SK-N-SH (cell line): ENCODE measurements at regions not wholly inside any gene's neighbourhood (a gene's known extent, or its start where the extent isn't known, plus 50 kb on each side); places are given as distances from the start of the nearest gene placed in this dataset.
"Not testable (repeated sequence)": the region's sequence is repeated elsewhere in the genome, so short reads cannot be mapped to it uniquely, and the experiment has no call there.

Experiments used
- CTCF ChIA-PET: fragments of 300-600, 350-600 bp; formaldehyde crosslinking; extraction: SDS; loops from one replicate; lab custom pipeline; 2021; lab: Yijun Ruan, JAX
- POLR2A ChIA-PET: fragments of 350-600 bp; sonication (Branson Sonifier 250); formaldehyde crosslinking; extraction: SDS; loops from one replicate; lab custom pipeline; 2020; ENCODE audit warnings: antibody characterized with exemption, inconsistent platforms; lab: Yijun Ruan, JAX
- DNase-seq: peaks from one replicate; pipeline ENCODE4 v3.0.0; 2012
- H2AFZ ChIP-seq: fragments of 200-600 bp; sonication (generic); 2 replicates; pipeline ENCODE4 v1.8.1; 2016; ENCODE audit warnings: antibody characterized with exemption, mild to moderate bottlenecking, low read depth
- H3F3A ChIP-seq: fragments of 200-600 bp; sonication (generic); replicated peaks from 2 replicates; pipeline ENCODE3; 2016; ENCODE audit warnings: antibody characterized with exemption, mild to moderate bottlenecking; ENCODE audit not compliant: insufficient read depth
- H3K27ac ChIP-seq, 2 experiments: fragments of 200-500 bp in 1 of 2; fragments of 200-600 bp in 1 of 2; sonication (Bioruptor generic) in 1 of 2; sonication (generic), shearing (Covaris generic) in 1 of 2; 2 replicates each; pipeline versions ENCODE4 v1.5.1 to v1.6.1; 2014 to 2016; ENCODE audit warnings: low read depth in 2 of 2, inconsistent platforms in 1 of 2, low read length in 1 of 2, mild to moderate bottlenecking in 1 of 2, mixed read lengths in 1 of 2
- H3K27me3 ChIP-seq: fragments of 200-600 bp; sonication (generic), shearing (Covaris generic); 2 replicates; pipeline ENCODE4 v1.6.1; 2016; ENCODE audit warnings: mixed run types; ENCODE audit not compliant: insufficient read depth
- H3K36me3 ChIP-seq, 2 experiments: fragments of 200-500 bp in 1 of 2; fragments of 200-600 bp in 1 of 2; sonication (Bioruptor generic) in 1 of 2; sonication (generic) in 1 of 2; replicated peaks in 1 of 2; 2 replicates each; pipeline versions ENCODE3 to v1.5.1; 2014 to 2016; ENCODE audit warnings: low read length in 1 of 2, mild to moderate bottlenecking in 1 of 2; ENCODE audit not compliant: insufficient read depth in 2 of 2, control insufficient read depth in 1 of 2
- H3K4me1 ChIP-seq, 2 experiments: fragments of 200-500 bp in 1 of 2; fragments of 200-600 bp in 1 of 2; sonication (Bioruptor generic) in 1 of 2; sonication (generic), shearing (Covaris generic) in 1 of 2; 2 replicates each; pipeline versions ENCODE4 v1.5.1 to v1.6.1; 2014 to 2016; ENCODE audit warnings: low read depth in 1 of 2, low read length in 1 of 2, mixed run types in 1 of 2; ENCODE audit not compliant: insufficient read depth in 2 of 2, control insufficient read depth in 1 of 2
- H3K4me2 ChIP-seq: fragments of 200-600 bp; sonication (generic), shearing (Covaris generic); 2 replicates; pipeline ENCODE4 v1.6.1; 2017; ENCODE audit warnings: mixed run types
- H3K4me3 ChIP-seq, 2 experiments: fragments of 200-500 bp in 1 of 2; fragments of 200-600 bp in 1 of 2; sonication (Bioruptor generic) in 1 of 2; sonication (generic), shearing (Covaris generic) in 1 of 2; 2 replicates each; pipeline versions ENCODE4 v1.5.1 to v1.8.1; 2014 to 2016; ENCODE audit warnings: low read depth in 2 of 2, inconsistent platforms in 1 of 2, low read length in 1 of 2, mild to moderate bottlenecking in 1 of 2, mixed read lengths in 1 of 2, moderate library complexity in 1 of 2
- H3K79me2 ChIP-seq: fragments of 200-600 bp; sonication (generic); 2 replicates; pipeline ENCODE4 v1.8.1; 2017; ENCODE audit warnings: mild to moderate bottlenecking; ENCODE audit not compliant: insufficient read depth
- H3K9ac ChIP-seq: fragments of 200-600 bp; sonication (generic); 2 replicates; pipeline ENCODE4 v1.6.1; 2017; ENCODE audit warnings: mixed run types
- H3K9me2 ChIP-seq: fragments of 200-600 bp; sonication (generic); 2 replicates; pipeline ENCODE4 v1.6.1; 2017; ENCODE audit warnings: mixed run types
- H3K9me3 ChIP-seq: fragments of 200-600 bp; sonication (generic); 2 replicates; pipeline ENCODE4 v1.6.1; 2017; ENCODE audit warnings: mixed run types, mild to moderate bottlenecking, moderate library complexity
- H4K20me1 ChIP-seq: fragments of 200-600 bp; sonication (generic); 2 replicates; pipeline ENCODE4 v1.6.1; 2017; ENCODE audit warnings: mild to moderate bottlenecking, mixed run types; ENCODE audit not compliant: insufficient read depth
- CHD2 ChIP-seq: fragments of 150-350 bp; IDR thresholded peaks from 2 replicates; pipeline ENCODE4 v1.6.1; 2018; ENCODE audit warnings: low read length; ENCODE audit not compliant: partially characterized antibody
- ELF1 ChIP-seq: IDR thresholded peaks from 2 replicates; pipeline ENCODE4 v1.4.0; 2012
- FOXM1 ChIP-seq: IDR thresholded peaks from 2 replicates; pipeline ENCODE4 v1.4.0; 2012; ENCODE audit warnings: low read depth, mild to moderate bottlenecking
- GABPA ChIP-seq: IDR thresholded peaks from 2 replicates; pipeline ENCODE4 v1.4.0; 2012; ENCODE audit warnings: low read depth, mild to moderate bottlenecking
- JUND ChIP-seq: IDR thresholded peaks from 2 replicates; pipeline ENCODE4 v1.4.0; 2012
- MAX ChIP-seq: IDR thresholded peaks from 2 replicates; pipeline ENCODE4 v1.4.0; 2012; ENCODE audit warnings: low read depth
- MEF2A ChIP-seq: IDR thresholded peaks from 2 replicates; pipeline ENCODE4 v1.4.0; 2012; ENCODE audit warnings: low read depth, borderline replicate concordance
- NFIC ChIP-seq: IDR thresholded peaks from 2 replicates; pipeline ENCODE4 v1.4.0; 2012; ENCODE audit warnings: borderline replicate concordance
- NRF1 ChIP-seq: IDR thresholded peaks from 2 replicates; pipeline ENCODE4 v1.6.1; 2012; ENCODE audit warnings: low read depth, mild to moderate bottlenecking, low read length
- PBX3 ChIP-seq: IDR thresholded peaks from 2 replicates; pipeline ENCODE4; 2012
- POLR2AphosphoS5 ChIP-seq: IDR thresholded peaks from 2 replicates; pipeline ENCODE4 v1.6.1; 2012; ENCODE audit warnings: low read depth, low read length
- REST ChIP-seq: IDR thresholded peaks from 2 replicates; pipeline ENCODE4 v1.6.1; 2012; ENCODE audit warnings: mild to moderate bottlenecking, low read depth, low read length, moderate library complexity
- RXRA ChIP-seq: IDR thresholded peaks from 2 replicates; pipeline ENCODE4 v1.4.0; 2012; ENCODE audit warnings: low read depth, mild to moderate bottlenecking, borderline replicate concordance
- SIN3A ChIP-seq: IDR thresholded peaks from 2 replicates; pipeline ENCODE4 v1.6.1; 2012; ENCODE audit warnings: low read depth, mild to moderate bottlenecking, low read length, moderate library complexity, borderline replicate concordance
- TCF12 ChIP-seq: IDR thresholded peaks from 2 replicates; pipeline ENCODE4 v1.4.0; 2012
- TEAD4 ChIP-seq: IDR thresholded peaks from 2 replicates; pipeline ENCODE4 v1.4.0; 2012; ENCODE audit warnings: mild to moderate bottlenecking, borderline replicate concordance; ENCODE audit not compliant: insufficient read depth
- USF1 ChIP-seq: IDR thresholded peaks from 2 replicates; pipeline ENCODE4 v1.4.0; 2012; ENCODE audit warnings: low read depth, borderline replicate concordance
- WGBS: methylation state at CpG from one replicate; pipeline ENCODE4 v1.1.6; 2017; ENCODE audit warnings: low lambda C conversion rate; 5-methylcytosine and 5-hydroxymethylcytosine counted together

GRCh38 chr6:11943060-11943459 lies 69.1 kb upstream of the HIVEP1 start:
- CTCF ChIA-PET = no interaction called here
- Histone ChIP-seq H3K9ac (no peak overlapping the region), H3K27ac (no peak overlapping the region), H3F3A (no peaks in the 10 kb centered on the region), H3K4me3 (no peak overlapping the region)
- 76% methylated on average over 5 of the region's 5 CpGs for WGBS
- TF ChIP-seq PBX3 (no peak), SIN3A (no peak), TCF12 (no peak), TEAD4 (no peak), JUND (no peak), MAX (no peak), NRF1 (no peak)
- TF ChIP-seq, all 33 proteins: peak for 0
- no peaks in the 10 kb centered on the region for H3K4me1 ChIP-seq
- H3K9me2 ChIP-seq = no peaks in the 10 kb centered on the region
- no peaks in the 10 kb centered on the region for H3K27me3 ChIP-seq
- no peak overlapping the region for H2AFZ ChIP-seq
- H3K36me3 ChIP-seq = no peaks in the 10 kb centered on the region
- H3K4me2 ChIP-seq = no peak overlapping the region
- no peaks in the 10 kb centered on the region for H3K9me3 ChIP-seq
- no peaks in the 10 kb centered on the region for H3K79me2 ChIP-seq
- POLR2A ChIA-PET = no interaction called here
- H4K20me1 ChIP-seq = no peaks in the 10 kb centered on the region
- DNase-seq = no peak

GRCh38 chr6:11942185-11942864 lies 69.8 kb upstream of the HIVEP1 start:
- H3K9me2 ChIP-seq = no peaks in the 10 kb centered on the region
- no peaks in the 10 kb centered on the region for H3K79me2 ChIP-seq
- TF ChIP-seq ELF1 (no peak), REST (no peak), RXRA (no peak), CHD2 (no peak), USF1 (no peak), FOXM1 (no peak), NRF1 (no peak), SIN3A (no peak), JUND (no peak), GABPA (no peak), NFIC (no peak), TEAD4 (no peak), MEF2A (no peak), POLR2AphosphoS5 (no peak)
- TF ChIP-seq, all 33 proteins: peak for 0
- H3K4me3 ChIP-seq = no peak overlapping the region
- no peaks in the 10 kb centered on the region for H4K20me1 ChIP-seq
- WGBS = 57% methylated on average over 4 of the region's 4 CpGs
- H3F3A ChIP-seq = no peaks in the 10 kb centered on the region
- H3K36me3 ChIP-seq = no peaks in the 10 kb centered on the region
- ChIA-PET CTCF (no interaction called here), POLR2A (no interaction called here)
- no peak overlapping the region for H3K9ac ChIP-seq
- DNase-seq = no peak
- H3K27me3 ChIP-seq = no peaks in the 10 kb centered on the region
- H2AFZ ChIP-seq = no peak overlapping the region
- H3K27ac ChIP-seq = no peak overlapping the region
- no peaks in the 10 kb centered on the region for H3K9me3 ChIP-seq
- H3K4me1 ChIP-seq = no peaks in the 10 kb centered on the region
- no peak overlapping the region for H3K4me2 ChIP-seq

GRCh38 chr6:11940532-11941166 lies 71.5 kb upstream of the HIVEP1 start:
- H3K9me2 ChIP-seq, H3K27me3 ChIP-seq, CTCF ChIA-PET, H3K27ac ChIP-seq, DNase-seq, H3K79me2 ChIP-seq, H4K20me1 ChIP-seq, H2AFZ ChIP-seq, POLR2A ChIA-PET, H3K9me3 ChIP-seq, H3K9ac ChIP-seq, H3K36me3 ChIP-seq, H3K4me1 ChIP-seq, H3K4me3 ChIP-seq, H3K4me2 ChIP-seq, H3F3A ChIP-seq: not testable (repeated sequence)
- WGBS = 77% methylated on average over 8 of the region's 8 CpGs
